ENCODE measurements at regions not wholly inside any gene's neighbourhood (a gene's known extent, or its start where the extent isn't known, plus 50 kb on each side); places are given as distances from the start of the nearest gene placed in this dataset.

DNA sequence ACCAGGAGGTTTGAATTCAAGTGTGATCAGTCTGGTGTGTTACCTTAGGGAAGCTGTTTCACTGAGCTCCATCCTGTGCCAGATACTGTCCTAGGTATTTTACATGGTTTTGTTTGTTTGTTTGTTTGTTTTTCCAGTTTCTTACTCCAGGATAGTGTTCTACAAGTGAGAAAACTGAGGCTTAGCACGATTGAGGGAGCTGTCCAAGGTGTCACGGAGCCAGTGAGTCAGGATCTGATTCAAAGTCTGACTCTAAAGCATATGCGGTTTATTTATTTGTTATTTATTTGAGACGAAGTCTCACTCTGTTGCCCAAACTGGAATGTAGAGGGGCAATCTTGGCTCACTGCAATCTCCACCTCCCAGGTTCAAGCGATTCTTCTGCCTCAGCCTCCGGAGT lies 79.7 kb upstream of the GNG2 start:
- H3K27me3 Mint-ChIP-seq, result peaks cover 60% of the 10 kb centered on the region
- H3K4me3 Mint-ChIP-seq, result no peak overlapping the region
- peaks cover 35% of the 10 kb centered on the region for H3K27me3 ChIP-seq (ENCODE audit: control insufficient read depth, insufficient read depth, low read length)
- peaks cover 0 to 7% (median 4%) of the 10 kb centered on the region in 7 donors for H3K9me3 Mint-ChIP-seq
- H3K4me1 Mint-ChIP-seq, result peaks cover 8 to 23% (median 11%) of the 10 kb centered on the region in 4 donors
- no peaks in the 10 kb centered on the region for H3K36me3 Mint-ChIP-seq
- peak overlapping the region in 1 of 3 donors; percentile 70 for H3K27ac Mint-ChIP-seq
- no peak for DNase-seq
- H3K4me1 ChIP-seq (ENCODE audit: control insufficient read depth, insufficient read depth, low read length, poor library complexity, severe bottlenecking), result peaks cover 6% of the 10 kb centered on the region
- no peak overlapping the region for H3K4me3 ChIP-seq (ENCODE audit: low read depth, low read length)
- peaks cover 5 to 7% of the 10 kb centered on the region in 2 experiments for H3K9me3 ChIP-seq (ENCODE audit: control insufficient read depth in 2 of 2, low read length in 2 of 2)
- no peak for ATAC-seq (ENCODE audit: low read depth in 2 of 2)
- H3K27ac ChIP-seq (ENCODE audit: insufficient read depth, low read length, poor library complexity, severe bottlenecking), result no peak overlapping the region
- no peaks in the 10 kb centered on the region for H3K36me3 ChIP-seq (ENCODE audit: control insufficient read depth, insufficient read depth, low read length)

DNA sequence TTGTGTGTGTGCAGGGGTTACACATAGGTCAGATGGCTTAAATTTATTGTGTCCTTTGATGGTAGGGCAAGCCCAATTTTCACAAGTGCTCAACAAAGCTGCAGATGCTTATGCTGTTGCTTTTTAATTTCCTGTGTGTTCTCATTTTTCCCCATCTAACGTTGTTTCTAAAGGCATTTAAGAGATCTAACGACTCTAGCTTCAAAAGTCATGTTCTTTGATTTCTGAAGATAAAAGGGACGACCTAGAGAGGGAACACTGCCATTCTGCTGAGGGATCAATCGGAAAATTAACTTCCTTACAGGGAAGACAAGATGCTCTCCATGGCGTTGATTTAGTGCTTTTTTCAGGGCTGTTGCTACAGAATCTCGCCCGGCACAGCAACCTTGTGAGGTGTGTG lies 79.0 kb upstream of the GNG2 start:
- peaks cover 8 to 20% (median 11%) of the 10 kb centered on the region in 4 donors for H3K4me1 Mint-ChIP-seq
- peaks cover 0 to 14% (median 6%) of the 10 kb centered on the region in 7 donors for H3K9me3 Mint-ChIP-seq
- H3K27me3 Mint-ChIP-seq, result peaks cover 66% of the 10 kb centered on the region
- Histone ChIP-seq H3K9me3 (ENCODE audit: control insufficient read depth in 2 of 2, low read length in 2 of 2) (peaks cover 11 to 14% of the 10 kb centered on the region in 2 experiments), H3K27ac (ENCODE audit: insufficient read depth, low read length, poor library complexity, severe bottlenecking) (no peak overlapping the region), H3K4me3 (ENCODE audit: low read depth, low read length) (no peak overlapping the region), H3K36me3 (ENCODE audit: control insufficient read depth, insufficient read depth, low read length) (no peaks in the 10 kb centered on the region), H3K27me3 (ENCODE audit: control insufficient read depth, insufficient read depth, low read length) (peaks cover 39% of the 10 kb centered on the region), H3K4me1 (ENCODE audit: control insufficient read depth, insufficient read depth, low read length, poor library complexity, severe bottlenecking) (peaks cover 6% of the 10 kb centered on the region)
- H3K27ac Mint-ChIP-seq, result peak overlapping the region; percentile 22 to 67 (median 38)
- H3K4me3 Mint-ChIP-seq, result no peak overlapping the region
- no peak for DNase-seq
- no peak for ATAC-seq (ENCODE audit: low read depth in 2 of 2)
- H3K36me3 Mint-ChIP-seq, result no peaks in the 10 kb centered on the region

DNA sequence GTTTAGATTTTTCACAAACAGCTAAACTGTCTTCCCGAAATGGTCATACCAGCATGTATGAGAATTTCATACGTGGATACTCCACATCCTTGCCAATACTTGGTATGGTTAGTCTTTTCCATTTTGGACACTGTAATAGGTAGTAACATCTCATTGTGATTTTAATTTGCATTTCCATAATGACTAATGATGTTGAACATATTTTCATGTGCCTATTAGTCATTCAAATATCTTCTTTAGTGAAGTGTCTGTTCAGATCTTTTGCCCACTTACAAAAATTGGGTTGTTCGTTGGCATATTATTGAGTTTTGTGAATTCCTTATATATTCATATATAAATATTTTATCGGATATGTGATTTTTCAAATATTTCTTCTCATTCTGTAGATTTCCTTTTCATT lies 78.0 kb upstream of the GNG2 start:
- Mint-ChIP-seq H3K4me1 (peaks cover 8 to 19% (median 11%) of the 10 kb centered on the region in 4 donors), H3K36me3 (no peaks in the 10 kb centered on the region), H3K27ac (no peak overlapping the region), H3K4me3 (no peak overlapping the region), H3K27me3 (peaks cover 68% of the 10 kb centered on the region), H3K9me3 (peaks cover 0 to 23% (median 6%) of the 10 kb centered on the region in 7 donors)
- peaks cover 41% of the 10 kb centered on the region for H3K27me3 ChIP-seq (ENCODE audit: control insufficient read depth, insufficient read depth, low read length)
- H3K27ac ChIP-seq (ENCODE audit: insufficient read depth, low read length, poor library complexity, severe bottlenecking), result no peak overlapping the region
- peaks cover 11 to 23% of the 10 kb centered on the region in 2 experiments for H3K9me3 ChIP-seq (ENCODE audit: control insufficient read depth in 2 of 2, low read length in 2 of 2)
- ATAC-seq (ENCODE audit: low read depth in 2 of 2) (no peak), DNase-seq (no peak)
- peaks cover 6% of the 10 kb centered on the region for H3K4me1 ChIP-seq (ENCODE audit: control insufficient read depth, insufficient read depth, low read length, poor library complexity, severe bottlenecking)
- no peak overlapping the region for H3K4me3 ChIP-seq (ENCODE audit: low read depth, low read length)
- no peaks in the 10 kb centered on the region for H3K36me3 ChIP-seq (ENCODE audit: control insufficient read depth, insufficient read depth, low read length)

DNA sequence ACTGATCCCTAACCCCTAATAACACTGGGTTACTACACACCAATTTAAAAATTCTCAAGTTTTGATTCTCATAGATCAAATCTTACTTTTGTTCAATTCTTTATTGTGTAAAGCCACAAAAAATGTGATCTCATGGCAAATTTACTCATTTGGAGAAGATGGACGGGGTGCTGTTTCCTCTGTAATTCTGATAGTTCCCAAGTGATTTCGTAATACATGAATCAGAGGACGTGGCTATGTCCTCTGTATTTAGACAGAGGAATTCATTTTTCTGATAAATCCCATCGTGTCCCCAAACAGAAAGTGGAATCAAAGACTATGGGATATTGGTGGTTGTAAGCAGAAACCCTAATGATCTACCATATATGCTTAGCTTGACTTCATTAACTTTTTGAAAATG lies 76.6 kb upstream of the GNG2 start:
- peaks cover 0 to 26% (median 6%) of the 10 kb centered on the region in 7 donors for H3K9me3 Mint-ChIP-seq
- H3K27ac Mint-ChIP-seq, result no peak overlapping the region
- H3K9me3 ChIP-seq (ENCODE audit: control insufficient read depth in 2 of 2, low read length in 2 of 2), result peaks cover 11 to 23% of the 10 kb centered on the region in 2 experiments
- ATAC-seq (ENCODE audit: low read depth in 2 of 2) (no peak), DNase-seq (no peak)
- H3K4me3 ChIP-seq (ENCODE audit: low read depth, low read length), result no peak overlapping the region
- H3K27me3 ChIP-seq (ENCODE audit: control insufficient read depth, insufficient read depth, low read length), result peaks cover 41% of the 10 kb centered on the region
- H3K4me1 ChIP-seq (ENCODE audit: control insufficient read depth, insufficient read depth, low read length, poor library complexity, severe bottlenecking), result peaks cover 6% of the 10 kb centered on the region
- peaks cover 74% of the 10 kb centered on the region for H3K27me3 Mint-ChIP-seq
- no peak overlapping the region for H3K4me3 Mint-ChIP-seq
- H3K36me3 Mint-ChIP-seq, result no peaks in the 10 kb centered on the region
- no peaks in the 10 kb centered on the region for H3K36me3 ChIP-seq (ENCODE audit: control insufficient read depth, insufficient read depth, low read length)
- H3K27ac ChIP-seq (ENCODE audit: insufficient read depth, low read length, poor library complexity, severe bottlenecking), result no peak overlapping the region
- H3K4me1 Mint-ChIP-seq, result peaks cover 8 to 16% (median 11%) of the 10 kb centered on the region in 4 donors

DNA sequence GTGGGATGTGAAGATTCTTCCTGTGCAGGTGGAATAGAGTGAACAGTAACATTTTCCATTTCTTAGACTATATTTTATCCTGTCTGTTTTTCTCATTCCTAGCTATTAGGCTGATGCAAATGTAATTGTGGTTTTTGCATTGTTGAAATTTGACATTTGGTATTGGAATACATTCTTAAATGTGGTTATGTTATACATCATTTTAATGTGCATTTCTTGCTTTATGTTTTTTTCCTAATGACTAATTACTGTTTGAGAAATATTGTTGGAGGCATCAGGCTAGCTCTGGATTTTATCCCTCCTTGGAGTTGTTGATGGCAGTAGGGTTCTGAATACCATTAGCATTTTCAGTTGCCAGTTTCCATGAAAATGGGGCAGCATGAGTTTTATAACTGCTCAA lies 75.9 kb upstream of the GNG2 start:
- no peak for DNase-seq
- H3K27me3 Mint-ChIP-seq, result peaks cover 75% of the 10 kb centered on the region
- H3K27ac Mint-ChIP-seq, result no peak overlapping the region
- no peaks in the 10 kb centered on the region for H3K36me3 ChIP-seq (ENCODE audit: control insufficient read depth, insufficient read depth, low read length)
- H3K27ac ChIP-seq (ENCODE audit: insufficient read depth, low read length, poor library complexity, severe bottlenecking), result no peak overlapping the region
- peaks cover 11 to 23% of the 10 kb centered on the region in 2 experiments for H3K9me3 ChIP-seq (ENCODE audit: control insufficient read depth in 2 of 2, low read length in 2 of 2)
- no peaks in the 10 kb centered on the region for H3K36me3 Mint-ChIP-seq
- H3K4me1 Mint-ChIP-seq, result peaks cover 8 to 15% (median 11%) of the 10 kb centered on the region in 4 donors
- peaks cover 41% of the 10 kb centered on the region for H3K27me3 ChIP-seq (ENCODE audit: control insufficient read depth, insufficient read depth, low read length)
- no peak overlapping the region for H3K4me3 Mint-ChIP-seq
- no peak for ATAC-seq (ENCODE audit: low read depth in 2 of 2)
- H3K9me3 Mint-ChIP-seq, result peaks cover 0 to 26% (median 6%) of the 10 kb centered on the region in 7 donors
- peaks cover 6% of the 10 kb centered on the region for H3K4me1 ChIP-seq (ENCODE audit: control insufficient read depth, insufficient read depth, low read length, poor library complexity, severe bottlenecking)
- H3K4me3 ChIP-seq (ENCODE audit: low read depth, low read length), result no peak overlapping the region

DNA sequence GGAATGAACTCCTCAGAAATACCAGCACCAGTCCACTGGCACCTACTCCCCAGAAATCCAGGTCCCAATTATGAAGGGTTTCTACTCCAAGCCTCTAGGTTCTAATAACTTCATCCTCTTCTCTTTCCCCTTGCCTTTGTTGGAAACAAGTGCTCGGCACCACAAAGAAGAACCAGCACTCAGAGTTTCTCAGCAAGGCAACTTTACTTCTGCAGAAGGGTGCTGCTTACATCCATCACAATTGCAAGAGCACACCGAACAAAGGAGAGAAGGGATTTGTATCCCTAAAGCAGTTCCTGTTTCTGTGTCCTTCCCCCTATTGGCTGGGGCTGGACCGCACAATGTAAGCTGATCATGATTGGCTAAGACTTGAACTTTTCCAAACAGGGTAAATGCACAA lies 74.2 kb upstream of the GNG2 start:
- no peak overlapping the region for H3K4me3 ChIP-seq (ENCODE audit: low read depth, low read length)
- DNase-seq (no peak), ATAC-seq (ENCODE audit: low read depth in 2 of 2) (no peak)
- Mint-ChIP-seq H3K27me3 (peaks cover 67% of the 10 kb centered on the region), H3K36me3 (no peaks in the 10 kb centered on the region), H3K4me3 (no peak overlapping the region), H3K9me3 (peaks cover 3 to 26% (median 6%) of the 10 kb centered on the region in 7 donors), H3K4me1 (peaks cover 4 to 8% (median 6%) of the 10 kb centered on the region in 4 donors), H3K27ac (no peak overlapping the region)
- peaks cover 41% of the 10 kb centered on the region for H3K27me3 ChIP-seq (ENCODE audit: control insufficient read depth, insufficient read depth, low read length)
- no peak overlapping the region for H3K27ac ChIP-seq (ENCODE audit: insufficient read depth, low read length, poor library complexity, severe bottlenecking)
- H3K36me3 ChIP-seq (ENCODE audit: control insufficient read depth, insufficient read depth, low read length), result no peaks in the 10 kb centered on the region
- H3K4me1 ChIP-seq (ENCODE audit: control insufficient read depth, insufficient read depth, low read length, poor library complexity, severe bottlenecking), result no peaks in the 10 kb centered on the region
- peaks cover 11 to 23% of the 10 kb centered on the region in 2 experiments for H3K9me3 ChIP-seq (ENCODE audit: control insufficient read depth in 2 of 2, low read length in 2 of 2)

DNA sequence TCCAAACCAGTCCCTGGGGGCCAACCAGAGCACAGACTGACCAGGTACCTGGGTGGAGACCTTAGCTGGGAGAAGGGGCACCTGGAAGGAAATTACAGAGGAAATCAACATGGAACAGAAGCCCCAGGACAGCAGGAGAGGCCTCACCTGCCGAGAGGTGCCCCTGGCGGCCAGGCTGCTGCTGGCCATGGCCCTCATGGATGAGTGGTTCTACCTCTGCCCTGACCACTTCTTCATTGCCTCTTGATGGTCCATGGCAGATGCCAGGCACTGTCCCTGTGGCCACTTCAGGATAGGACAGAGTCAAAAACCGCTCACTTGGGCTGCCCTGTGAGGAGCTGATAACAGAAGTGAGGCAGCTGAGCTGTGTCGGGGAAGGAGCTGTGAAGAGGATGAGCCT lies 73.1 kb upstream of the GNG2 start:
- Histone ChIP-seq H3K27me3 (ENCODE audit: control insufficient read depth, insufficient read depth, low read length) (peaks cover 35% of the 10 kb centered on the region), H3K9me3 (ENCODE audit: control insufficient read depth in 2 of 2, low read length in 2 of 2) (peaks cover 11 to 23% of the 10 kb centered on the region in 2 experiments), H3K27ac (ENCODE audit: insufficient read depth, low read length, poor library complexity, severe bottlenecking) (no peak overlapping the region), H3K4me1 (ENCODE audit: control insufficient read depth, insufficient read depth, low read length, poor library complexity, severe bottlenecking) (no peaks in the 10 kb centered on the region), H3K36me3 (ENCODE audit: control insufficient read depth, insufficient read depth, low read length) (no peaks in the 10 kb centered on the region), H3K4me3 (ENCODE audit: low read depth, low read length) (no peak overlapping the region)
- Mint-ChIP-seq H3K9me3 (peaks cover 3 to 26% (median 6%) of the 10 kb centered on the region in 7 donors), H3K4me1 (peaks cover 0 to 8% (median 2%) of the 10 kb centered on the region in 4 donors), H3K27me3 (peaks cover 66% of the 10 kb centered on the region), H3K27ac (no peak overlapping the region), H3K36me3 (no peaks in the 10 kb centered on the region), H3K4me3 (no peak overlapping the region)
- no peak for DNase-seq
- ATAC-seq (ENCODE audit: low read depth in 2 of 2), result no peak

DNA sequence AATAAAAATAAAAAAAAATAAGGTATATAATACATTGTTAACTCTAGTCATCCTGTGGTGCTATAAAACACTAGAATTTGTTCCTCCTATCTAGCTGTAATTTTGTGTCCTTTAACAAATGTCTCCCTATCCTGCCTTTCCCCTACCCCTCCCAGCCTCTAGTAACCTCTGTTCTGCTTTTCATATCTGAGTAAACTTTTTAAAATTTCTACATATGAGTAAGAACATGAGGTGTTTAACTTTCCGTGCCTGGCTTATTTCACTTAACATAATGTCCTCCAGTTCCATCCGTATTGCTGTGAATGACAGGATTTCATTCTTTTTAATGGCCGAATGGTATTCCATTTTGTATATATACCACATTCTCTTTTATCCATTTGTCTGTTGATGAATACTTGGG lies 71.3 kb upstream of the GNG2 start:
- no peak for ATAC-seq (ENCODE audit: low read depth in 2 of 2)
- H3K27ac Mint-ChIP-seq, result no peak overlapping the region
- no peaks in the 10 kb centered on the region for H3K36me3 ChIP-seq (ENCODE audit: control insufficient read depth, insufficient read depth, low read length)
- peaks cover 0 to 8% (median 2%) of the 10 kb centered on the region in 4 donors for H3K4me1 Mint-ChIP-seq
- no peak overlapping the region for H3K4me3 Mint-ChIP-seq
- H3K4me1 ChIP-seq (ENCODE audit: control insufficient read depth, insufficient read depth, low read length, poor library complexity, severe bottlenecking), result no peaks in the 10 kb centered on the region
- peaks cover 4 to 26% (median 6%) of the 10 kb centered on the region in 7 donors for H3K9me3 Mint-ChIP-seq
- H3K9me3 ChIP-seq (ENCODE audit: control insufficient read depth in 2 of 2, low read length in 2 of 2), result peaks cover 11 to 23% of the 10 kb centered on the region in 2 experiments
- peaks cover 55% of the 10 kb centered on the region for H3K27me3 Mint-ChIP-seq
- no peaks in the 10 kb centered on the region for H3K36me3 Mint-ChIP-seq
- H3K27ac ChIP-seq (ENCODE audit: insufficient read depth, low read length, poor library complexity, severe bottlenecking), result no peak overlapping the region
- DNase-seq, result no peak
- H3K27me3 ChIP-seq (ENCODE audit: control insufficient read depth, insufficient read depth, low read length), result peaks cover 26% of the 10 kb centered on the region
- H3K4me3 ChIP-seq (ENCODE audit: low read depth, low read length), result no peak overlapping the region
